SK-N-SH (cell line): ENCODE measurements at regions not wholly inside any gene's neighbourhood (a gene's known extent, or its start where the extent isn't known, plus 50 kb on each side); places are given as distances from the start of the nearest gene placed in this dataset.

Experiments used
- CTCF ChIA-PET: fragments of 300-600, 350-600 bp; formaldehyde crosslinking; extraction: SDS; loops from one replicate; lab custom pipeline; 2021; lab: Yijun Ruan, JAX
- POLR2A ChIA-PET: fragments of 350-600 bp; sonication (Branson Sonifier 250); formaldehyde crosslinking; extraction: SDS; loops from one replicate; lab custom pipeline; 2020; ENCODE audit warnings: antibody characterized with exemption, inconsistent platforms; lab: Yijun Ruan, JAX
- DNase-seq: peaks from one replicate; pipeline ENCODE4 v3.0.0; 2012
- H2AFZ ChIP-seq: fragments of 200-600 bp; sonication (generic); 2 replicates; pipeline ENCODE4 v1.8.1; 2016; ENCODE audit warnings: antibody characterized with exemption, mild to moderate bottlenecking, low read depth
- H3F3A ChIP-seq: fragments of 200-600 bp; sonication (generic); replicated peaks from 2 replicates; pipeline ENCODE3; 2016; ENCODE audit warnings: antibody characterized with exemption, mild to moderate bottlenecking; ENCODE audit not compliant: insufficient read depth
- H3K27ac ChIP-seq, 2 experiments: fragments of 200-500 bp in 1 of 2; fragments of 200-600 bp in 1 of 2; sonication (Bioruptor generic) in 1 of 2; sonication (generic), shearing (Covaris generic) in 1 of 2; 2 replicates each; pipeline versions ENCODE4 v1.5.1 to v1.6.1; 2014 to 2016; ENCODE audit warnings: low read depth in 2 of 2, inconsistent platforms in 1 of 2, low read length in 1 of 2, mild to moderate bottlenecking in 1 of 2, mixed read lengths in 1 of 2
- H3K27me3 ChIP-seq: fragments of 200-600 bp; sonication (generic), shearing (Covaris generic); 2 replicates; pipeline ENCODE4 v1.6.1; 2016; ENCODE audit warnings: mixed run types; ENCODE audit not compliant: insufficient read depth
- H3K36me3 ChIP-seq, 2 experiments: fragments of 200-500 bp in 1 of 2; fragments of 200-600 bp in 1 of 2; sonication (Bioruptor generic) in 1 of 2; sonication (generic) in 1 of 2; replicated peaks in 1 of 2; 2 replicates each; pipeline versions ENCODE3 to v1.5.1; 2014 to 2016; ENCODE audit warnings: low read length in 1 of 2, mild to moderate bottlenecking in 1 of 2; ENCODE audit not compliant: insufficient read depth in 2 of 2, control insufficient read depth in 1 of 2
- H3K4me1 ChIP-seq, 2 experiments: fragments of 200-500 bp in 1 of 2; fragments of 200-600 bp in 1 of 2; sonication (Bioruptor generic) in 1 of 2; sonication (generic), shearing (Covaris generic) in 1 of 2; 2 replicates each; pipeline versions ENCODE4 v1.5.1 to v1.6.1; 2014 to 2016; ENCODE audit warnings: low read depth in 1 of 2, low read length in 1 of 2, mixed run types in 1 of 2; ENCODE audit not compliant: insufficient read depth in 2 of 2, control insufficient read depth in 1 of 2
- H3K4me2 ChIP-seq: fragments of 200-600 bp; sonication (generic), shearing (Covaris generic); 2 replicates; pipeline ENCODE4 v1.6.1; 2017; ENCODE audit warnings: mixed run types
- H3K4me3 ChIP-seq, 2 experiments: fragments of 200-500 bp in 1 of 2; fragments of 200-600 bp in 1 of 2; sonication (Bioruptor generic) in 1 of 2; sonication (generic), shearing (Covaris generic) in 1 of 2; 2 replicates each; pipeline versions ENCODE4 v1.5.1 to v1.8.1; 2014 to 2016; ENCODE audit warnings: low read depth in 2 of 2, inconsistent platforms in 1 of 2, low read length in 1 of 2, mild to moderate bottlenecking in 1 of 2, mixed read lengths in 1 of 2, moderate library complexity in 1 of 2
- H3K79me2 ChIP-seq: fragments of 200-600 bp; sonication (generic); 2 replicates; pipeline ENCODE4 v1.8.1; 2017; ENCODE audit warnings: mild to moderate bottlenecking; ENCODE audit not compliant: insufficient read depth
- H3K9ac ChIP-seq: fragments of 200-600 bp; sonication (generic); 2 replicates; pipeline ENCODE4 v1.6.1; 2017; ENCODE audit warnings: mixed run types
- H3K9me2 ChIP-seq: fragments of 200-600 bp; sonication (generic); 2 replicates; pipeline ENCODE4 v1.6.1; 2017; ENCODE audit warnings: mixed run types
- H3K9me3 ChIP-seq: fragments of 200-600 bp; sonication (generic); 2 replicates; pipeline ENCODE4 v1.6.1; 2017; ENCODE audit warnings: mixed run types, mild to moderate bottlenecking, moderate library complexity
- H4K20me1 ChIP-seq: fragments of 200-600 bp; sonication (generic); 2 replicates; pipeline ENCODE4 v1.6.1; 2017; ENCODE audit warnings: mild to moderate bottlenecking, mixed run types; ENCODE audit not compliant: insufficient read depth
- CTCF ChIP-seq: fragments of 200-600 bp; sonication (generic); IDR thresholded peaks from 2 replicates; pipeline ENCODE4 v1.6.1; 2017; ENCODE audit warnings: antibody characterized with exemption, mild to moderate bottlenecking, moderate library complexity
- ELF1 ChIP-seq: IDR thresholded peaks from 2 replicates; pipeline ENCODE4 v1.4.0; 2012
- EZH2phosphoT487 ChIP-seq: fragments of 200-600 bp; sonication (generic); IDR thresholded peaks from 2 replicates; pipeline ENCODE4 v1.6.1; 2017; ENCODE audit warnings: low read depth, mixed run types, mild to moderate bottlenecking, antibody characterized with exemption, moderate library complexity, borderline replicate concordance
- FOSL2 ChIP-seq: IDR thresholded peaks from 2 replicates; pipeline ENCODE4 v1.4.0; 2012; ENCODE audit warnings: low read depth, mild to moderate bottlenecking, moderate library complexity, borderline replicate concordance
- FOXJ3 ChIP-seq: sonication (generic); formaldehyde crosslinking; IDR thresholded peaks from 2 replicates; pipeline ENCODE4 v1.5.1; 2020; ENCODE audit warnings: mild to moderate bottlenecking, missing genetic modification reagents
- GABPA ChIP-seq: IDR thresholded peaks from 2 replicates; pipeline ENCODE4 v1.4.0; 2012; ENCODE audit warnings: low read depth, mild to moderate bottlenecking
- IRF3 ChIP-seq: fragments of 150-350 bp; IDR thresholded peaks from 2 replicates; pipeline ENCODE4 v1.6.1; 2016; ENCODE audit warnings: mild to moderate bottlenecking, low read depth, low read length
- MEF2A ChIP-seq: IDR thresholded peaks from 2 replicates; pipeline ENCODE4 v1.4.0; 2012; ENCODE audit warnings: low read depth, borderline replicate concordance
- MXI1 ChIP-seq: IDR thresholded peaks from 2 replicates; pipeline ENCODE4 v1.6.1; 2012; ENCODE audit warnings: mild to moderate bottlenecking, low read depth, low read length, improper control_type of control experiment
- NRF1 ChIP-seq: IDR thresholded peaks from 2 replicates; pipeline ENCODE4 v1.6.1; 2012; ENCODE audit warnings: low read depth, mild to moderate bottlenecking, low read length
- POLR2AphosphoS5 ChIP-seq: IDR thresholded peaks from 2 replicates; pipeline ENCODE4 v1.6.1; 2012; ENCODE audit warnings: low read depth, low read length
- RAD21 ChIP-seq: IDR thresholded peaks from 2 replicates; pipeline ENCODE4 v1.6.1; 2012; ENCODE audit warnings: mild to moderate bottlenecking, low read length
- RFX5 ChIP-seq: IDR thresholded peaks from 2 replicates; pipeline ENCODE4 v1.6.1; 2012; ENCODE audit warnings: mild to moderate bottlenecking, improper control_type of control experiment, low read length
- RXRA ChIP-seq: IDR thresholded peaks from 2 replicates; pipeline ENCODE4 v1.4.0; 2012; ENCODE audit warnings: low read depth, mild to moderate bottlenecking, borderline replicate concordance
- SIN3A ChIP-seq: IDR thresholded peaks from 2 replicates; pipeline ENCODE4 v1.6.1; 2012; ENCODE audit warnings: low read depth, mild to moderate bottlenecking, low read length, moderate library complexity, borderline replicate concordance
- TCF12 ChIP-seq: IDR thresholded peaks from 2 replicates; pipeline ENCODE4 v1.4.0; 2012
- TEAD4 ChIP-seq: IDR thresholded peaks from 2 replicates; pipeline ENCODE4 v1.4.0; 2012; ENCODE audit warnings: mild to moderate bottlenecking, borderline replicate concordance; ENCODE audit not compliant: insufficient read depth
- USF2 ChIP-seq: fragments of 150-350 bp; IDR thresholded peaks from 2 replicates; pipeline ENCODE4 v1.6.1; 2017; ENCODE audit warnings: antibody characterized with exemption, low read length, low read depth, borderline replicate concordance
- ZBTB33 ChIP-seq: IDR thresholded peaks from 2 replicates; pipeline ENCODE4 v1.4.0; 2012; ENCODE audit warnings: low read depth, borderline replicate concordance
- WGBS: methylation state at CpG from one replicate; pipeline ENCODE4 v1.1.6; 2017; ENCODE audit warnings: low lambda C conversion rate; 5-methylcytosine and 5-hydroxymethylcytosine counted together

GRCh38 chr4:156576946-156577345, 394.7 kb downstream of the PDGFC start:
- H3K9me3 ChIP-seq, result no peaks in the 10 kb centered on the region
- ChIA-PET CTCF (no interaction called here), POLR2A (no interaction called here)
- H3K36me3 ChIP-seq, result no peaks in the 10 kb centered on the region
- H3K4me2 ChIP-seq, result no peak overlapping the region
- peak overlapping the region; percentile 17; the same call in 1 of the 2 replicates for H2AFZ ChIP-seq
- TF ChIP-seq RXRA (no peak), RAD21 (no peak), ZBTB33 (no peak), POLR2AphosphoS5 (no peak), EZH2phosphoT487 (no peak), FOXJ3 (no peak), TCF12 (no peak), CTCF (no peak), USF2 (no peak), MEF2A (no peak), GABPA (no peak), FOSL2 (no peak), RFX5 (no peak), SIN3A (no peak), TEAD4 (no peak), ELF1 (no peak), NRF1 (no peak), IRF3 (no peak), MXI1 (no peak)
- H3K27ac ChIP-seq, result peak overlapping the region in 1 of 2 experiments; percentile 70; a peak in 3 of 4 replicates
- no peaks in the 10 kb centered on the region for H3K27me3 ChIP-seq
- DNase-seq, result no peak
- H3K79me2 ChIP-seq, result no peaks in the 10 kb centered on the region
- H3K9ac ChIP-seq, result no peak overlapping the region
- peaks cover 51% of the 10 kb centered on the region for H3F3A ChIP-seq
- H3K4me1 ChIP-seq, result peaks cover 0 to 28% of the 10 kb centered on the region in 2 experiments; a peak in 2 of 4 replicates
- H3K9me2 ChIP-seq, result no peaks in the 10 kb centered on the region
- H3K4me3 ChIP-seq, result no peak overlapping the region
- no peaks in the 10 kb centered on the region for H4K20me1 ChIP-seq
- WGBS, result 49% methylated on average over 2 of the region's 2 CpGs
